ENCODE measurements at regions not wholly inside any gene's neighbourhood (a gene's known extent, or its start where the extent isn't known, plus 50 kb on each side); places are given as distances from the start of the nearest gene placed in this dataset.

- H2AFZ ChIP-seq (ENCODE audit: low read depth, low read length), result no peak overlapping the region
- H3K4me3 ChIP-seq (replicated peaks in 1 of 3; ENCODE audit: insufficient read depth in 1 of 3, low read depth in 1 of 3, low read length in 3 of 3), result no peak overlapping the region
- no peaks in the 10 kb centered on the region for H3K9me3 ChIP-seq (replicated peaks; ENCODE audit: control insufficient read depth, insufficient read depth, low read length)
- no peaks in the 10 kb centered on the region for H3K4me1 ChIP-seq (ENCODE audit: control insufficient read depth, extremely low read depth, insufficient read depth, low read length)
- ChIA-PET POLR2A (no interaction called here), CTCF (no interaction called here)
- DNase-seq (ENCODE audit: low read depth, low spot score) (no peak), FAIRE-seq (no peak)
- no peaks in the 10 kb centered on the region for H3K9me1 ChIP-seq (replicated peaks; ENCODE audit: control insufficient read depth, extremely low read depth, insufficient read depth, low read length)
- H3K79me2 ChIP-seq (ENCODE audit: control insufficient read depth, insufficient read depth, low read length), result no peaks in the 10 kb centered on the region
- H3K27ac ChIP-seq (ENCODE audit: insufficient read depth, low read depth, low read length), result no peak overlapping the region
- TF ChIP-seq GATA2 (IDR thresholded peaks at IDR 0.05; ENCODE audit: insufficient read depth, insufficient read length, low read depth, low read length), result no peak
- no peak for TF ChIP-seq JUN (IDR thresholded peaks at IDR 0.05; ENCODE audit: borderline replicate concordance, insufficient read depth, insufficient read length, low read depth)
- no peak for TF ChIP-seq MAX (IDR thresholded peaks at IDR 0.05; ENCODE audit: insufficient read depth, insufficient read length)
- H3K9ac ChIP-seq (replicated peaks; ENCODE audit: extremely low read depth, insufficient read depth, low read length), result no peak overlapping the region
- H3K4me2 ChIP-seq (ENCODE audit: insufficient read depth, low read length), result no peak overlapping the region
- intact Hi-C loops (cut with micrococcal nuclease), result no loop called here
- dilution Hi-C loops (cut with MboI; ENCODE audit: extremely low pct_ligation_motif_present, low sequenced_read_pairs), result no loop called here
- H3K36me3 ChIP-seq (ENCODE audit: control insufficient read depth in 2 of 2, extremely low read depth in 1 of 2, insufficient read depth in 2 of 2, low read length in 2 of 2), result no peaks in the 10 kb centered on the region
- H3K27me3 ChIP-seq (ENCODE audit: control insufficient read depth in 2 of 2, insufficient read depth in 2 of 2, low read length in 2 of 2), result no peaks in the 10 kb centered on the region
- H4K20me1 ChIP-seq (replicated peaks; ENCODE audit: control insufficient read depth, extremely low read depth, insufficient read depth, low read length), result no peaks in the 10 kb centered on the region
- no TSS peak for BruUV-seq (replicated peaks)
Observed at GRCh38 chr1:37360011-37360410, 114.4 kb upstream of the ZC3H12A start.

GRCh38 chr1:37362594-37363385 is 111.6 kb upstream of the ZC3H12A start:
- dilution Hi-C loops (cut with MboI; ENCODE audit: extremely low pct_ligation_motif_present, low sequenced_read_pairs) (no loop called here), intact Hi-C loops (cut with micrococcal nuclease) (no loop called here)
- no peaks in the 10 kb centered on the region for H3K9me1 ChIP-seq (replicated peaks; ENCODE audit: control insufficient read depth, extremely low read depth, insufficient read depth, low read length)
- ChIA-PET POLR2A (no interaction called here), CTCF (interaction anchor here (0.7 kb wide), 1 partner anchor 19 kb away, joined by 3 read pairs; no protein-coding TSS in a partner anchor)
- H3K4me1 ChIP-seq (ENCODE audit: control insufficient read depth, extremely low read depth, insufficient read depth, low read length), result no peaks in the 10 kb centered on the region
- no peak for DNase-seq (ENCODE audit: low read depth, low spot score)
- no TSS peak for BruUV-seq (replicated peaks)
- no peaks in the 10 kb centered on the region for H3K79me2 ChIP-seq (ENCODE audit: control insufficient read depth, insufficient read depth, low read length)
- no peak overlapping the region for H3K4me2 ChIP-seq (ENCODE audit: insufficient read depth, low read length)
- no peak overlapping the region for H2AFZ ChIP-seq (ENCODE audit: low read depth, low read length)
- no peak overlapping the region for H3K4me3 ChIP-seq (replicated peaks in 1 of 3; ENCODE audit: insufficient read depth in 1 of 3, low read depth in 1 of 3, low read length in 3 of 3)
- H4K20me1 ChIP-seq (replicated peaks; ENCODE audit: control insufficient read depth, extremely low read depth, insufficient read depth, low read length), result no peaks in the 10 kb centered on the region
- no peak overlapping the region for H3K27ac ChIP-seq (ENCODE audit: insufficient read depth, low read depth, low read length)
- no peaks in the 10 kb centered on the region for H3K36me3 ChIP-seq (ENCODE audit: control insufficient read depth in 2 of 2, extremely low read depth in 1 of 2, insufficient read depth in 2 of 2, low read length in 2 of 2)
- TF ChIP-seq POLR2AphosphoS5 (IDR thresholded peaks at IDR 0.05; ENCODE audit: insufficient read depth, low read depth, low read length) (no peak), FOS (IDR thresholded peaks at IDR 0.05; ENCODE audit: borderline replicate concordance, insufficient read depth, low read length) (no peak)
- H3K9ac ChIP-seq (replicated peaks; ENCODE audit: extremely low read depth, insufficient read depth, low read length), result no peak overlapping the region
- H3K27me3 ChIP-seq (ENCODE audit: control insufficient read depth in 2 of 2, insufficient read depth in 2 of 2, low read length in 2 of 2), result no peaks in the 10 kb centered on the region
- no peak for FAIRE-seq
- no peaks in the 10 kb centered on the region for H3K9me3 ChIP-seq (replicated peaks; ENCODE audit: control insufficient read depth, insufficient read depth, low read length)

Data from endothelial cell of umbilical vein (primary cell).